ENCODE measurements at regions not wholly inside any gene's neighbourhood (a gene's known extent, or its start where the extent isn't known, plus 50 kb on each side); places are given as distances from the start of the nearest gene placed in this dataset.
"Not testable (repeated sequence)": the region's sequence is repeated elsewhere in the genome, so short reads cannot be mapped to it uniquely, and the experiment has no call there.

DNA sequence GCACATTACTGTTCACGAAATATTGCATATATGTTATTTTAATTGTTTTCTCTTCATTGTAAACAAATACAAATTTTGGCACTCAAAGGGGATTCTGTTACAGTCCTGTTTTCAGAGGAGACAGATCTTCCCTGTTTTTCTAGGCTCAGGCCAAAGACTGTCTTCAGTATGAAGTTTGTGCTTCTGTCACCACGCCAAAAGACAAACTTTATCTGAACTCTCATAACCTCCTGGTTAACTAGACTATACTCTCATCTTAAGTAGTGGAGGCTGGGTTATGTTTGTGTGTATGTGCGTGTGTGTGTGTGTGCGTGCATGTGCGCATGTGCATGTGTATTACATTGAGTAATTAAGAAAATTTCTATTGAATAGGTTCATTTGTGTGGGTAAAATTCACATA lies 676.8 kb upstream of the HS3ST1 start:
- H3K36me3 ChIP-seq (replicated peaks in 1 of 2; ENCODE audit: control insufficient read depth in 1 of 2, insufficient read depth in 2 of 2, low read length in 2 of 2), result no peaks in the 10 kb centered on the region
- FAIRE-seq (no peak), DNase-seq (ENCODE audit: low spot score) (no peak), ATAC-seq (no peak)
- no peak overlapping the region for H3K27ac ChIP-seq (ENCODE audit: extremely low read length, insufficient read depth, low read length)
- POLR2A ChIA-PET, result no interaction called here
- in situ Hi-C loops (cut with HindIII; ENCODE audit: extremely low pct_ligation_motif_present, low pct_unique_long_range_greater_than_20kb), result no loop called here
- H3K9ac ChIP-seq (ENCODE audit: insufficient read depth, low read depth, low read length), result no peak overlapping the region
- H3K27me3 ChIP-seq (ENCODE audit: control insufficient read depth in 1 of 2, insufficient read depth in 2 of 2, low read length in 2 of 2), result no peaks in the 10 kb centered on the region
- intact Hi-C loops (cut with micrococcal nuclease; ENCODE audit: unreplicated experiment), result no loop called here
- no peaks in the 10 kb centered on the region for H4K20me1 ChIP-seq (ENCODE audit: insufficient read depth, low read length)
- H3K79me2 ChIP-seq (ENCODE audit: insufficient read depth, low read length), result no peaks in the 10 kb centered on the region
- H3K4me3 ChIP-seq (replicated peaks in 1 of 3; ENCODE audit: insufficient read depth in 1 of 3, low read depth in 2 of 3, low read length in 3 of 3), result no peak overlapping the region
- no TSS peak for BruUV-seq (replicated peaks)
- H2AFZ ChIP-seq (ENCODE audit: low read length), result no peak overlapping the region
- TF ChIP-seq ZNF3 (CRISPR knock-in tag; IDR thresholded peaks at IDR 0.05) (no peak), RXRA (CRISPR knock-in tag; IDR thresholded peaks at IDR 0.05) (no peak), ZFY (CRISPR knock-in tag; IDR thresholded peaks at IDR 0.05) (no peak), PHF8 (CRISPR knock-in tag; IDR thresholded peaks at IDR 0.05) (no peak), ZNF136 (CRISPR knock-in tag; IDR thresholded peaks at IDR 0.05; ENCODE audit: low read depth) (no peak), ZNF609 (CRISPR knock-in tag; IDR thresholded peaks at IDR 0.05; ENCODE audit: borderline replicate concordance) (no peak)
- no peaks in the 10 kb centered on the region for H3K4me1 ChIP-seq (ENCODE audit: insufficient read depth, low read length)
- WGBS (ENCODE audit: low lambda C conversion rate), result 23% methylated on average over 5 of the region's 5 CpGs
- peaks cover 66% of the 10 kb centered on the region for H3K9me3 ChIP-seq (ENCODE audit: low read length)
- H3K4me2 ChIP-seq (ENCODE audit: low read depth, low read length), result no peak overlapping the region
- CTCF ChIA-PET (ENCODE audit: low intra/inter-chr PET ratio, low total read pairs), result no interaction called here

GRCh38 chr4:12089920-12090319 lies 661.2 kb upstream of the HS3ST1 start:
- DNase-seq (ENCODE audit: low spot score); H3K4me2 ChIP-seq (ENCODE audit: low read depth, low read length); intact Hi-C loops (cut with micrococcal nuclease; ENCODE audit: unreplicated experiment); H3K4me3 ChIP-seq (replicated peaks in 1 of 3; ENCODE audit: insufficient read depth in 1 of 3, low read depth in 2 of 3, low read length in 3 of 3); H3K27me3 ChIP-seq (ENCODE audit: control insufficient read depth in 1 of 2, insufficient read depth in 2 of 2, low read length in 2 of 2); H3K27ac ChIP-seq (ENCODE audit: extremely low read length, insufficient read depth, low read length); H2AFZ ChIP-seq (ENCODE audit: low read length); H3K4me1 ChIP-seq (ENCODE audit: insufficient read depth, low read length); H4K20me1 ChIP-seq (ENCODE audit: insufficient read depth, low read length); BruUV-seq (replicated peaks); H3K9ac ChIP-seq (ENCODE audit: insufficient read depth, low read depth, low read length); in situ Hi-C loops (cut with HindIII; ENCODE audit: extremely low pct_ligation_motif_present, low pct_unique_long_range_greater_than_20kb); POLR2A ChIA-PET; ATAC-seq; H3K79me2 ChIP-seq (ENCODE audit: insufficient read depth, low read length); FAIRE-seq; H3K36me3 ChIP-seq (replicated peaks in 1 of 2; ENCODE audit: control insufficient read depth in 1 of 2, insufficient read depth in 2 of 2, low read length in 2 of 2); CTCF ChIA-PET (ENCODE audit: low intra/inter-chr PET ratio, low total read pairs): not testable (repeated sequence)
- WGBS (ENCODE audit: low lambda C conversion rate), result 68% methylated on average over 12 of the region's 21 CpGs
- H3K9me3 ChIP-seq (ENCODE audit: low read length), result peaks cover 47% of the 10 kb centered on the region

All from HepG2 (cell line).